GM18951 (cell line): ENCODE measurements at regions not wholly inside any gene's neighbourhood (a gene's known extent, or its start where the extent isn't known, plus 50 kb on each side); places are given as distances from the start of the nearest gene placed in this dataset.
"Not testable (repeated sequence)": the region's sequence is repeated elsewhere in the genome, so short reads cannot be mapped to it uniquely, and the experiment has no call there.

Source experiments
- POLR2A ChIP-seq: IDR thresholded peaks from 4 replicates; pipeline ENCODE4 v1.6.1; 2011; ENCODE audit warnings: mild to moderate bottlenecking; ENCODE audit not compliant: insufficient read length, insufficient read depth; ENCODE audit errors: extremely low read depth
- in situ Hi-C: fragments of 300-500 bp; cut with MboI; formaldehyde crosslinking; loops from one replicate; pipeline ENCODE4 v1.12.0; 2022; ENCODE audit warnings: low sequenced_read_pairs, mixed read lengths, inconsistent platforms; ENCODE audit not compliant: unreplicated experiment

DNA sequence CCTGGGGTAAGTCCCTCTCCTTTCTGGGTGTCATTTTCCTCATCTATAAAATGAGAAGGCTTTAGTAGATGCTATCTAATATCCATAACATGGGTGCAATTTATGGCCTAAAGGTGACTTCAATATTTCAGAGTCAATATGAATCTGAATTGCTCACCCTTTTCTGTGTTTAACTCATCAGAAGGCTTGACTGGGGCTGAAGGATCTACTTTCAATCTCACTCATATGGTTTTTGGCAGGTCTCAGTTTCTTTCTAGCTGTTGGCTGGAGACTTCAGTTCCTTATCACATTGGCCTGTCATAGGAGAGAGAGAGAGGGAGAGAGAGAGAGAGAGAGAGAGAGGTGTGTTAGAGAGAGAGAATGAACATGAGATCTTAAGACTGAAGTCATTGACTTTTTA is 343.7 kb upstream of the MEX3C start:
- in situ Hi-C loops, result no loop called here
- no peak for TF ChIP-seq POLR2A

DNA sequence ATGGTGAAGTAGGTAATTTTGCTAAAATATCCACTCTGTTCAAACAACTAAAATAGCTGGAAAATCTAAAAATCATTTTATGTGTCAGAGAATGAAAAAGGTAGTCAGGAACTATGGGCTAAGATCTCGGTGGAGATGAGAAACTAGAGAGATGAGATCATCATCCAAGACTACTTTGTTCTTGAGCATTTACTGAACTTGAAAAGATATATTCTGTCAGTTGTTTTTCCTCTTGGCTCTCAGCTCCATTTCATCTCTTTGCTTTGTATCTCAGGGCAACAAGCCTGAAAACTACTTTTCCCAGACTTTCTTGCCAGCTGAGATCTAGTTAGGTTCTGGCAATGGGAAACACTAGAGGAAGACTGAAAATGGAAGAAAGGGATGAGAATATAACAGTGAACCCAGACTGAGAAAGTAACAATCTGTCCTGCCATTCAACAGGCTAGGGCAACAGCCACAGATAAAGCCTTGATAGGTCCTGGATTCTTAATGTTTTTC is 346.2 kb upstream of the MEX3C start:
- no peak for TF ChIP-seq POLR2A
- in situ Hi-C loops, result no loop called here

DNA sequence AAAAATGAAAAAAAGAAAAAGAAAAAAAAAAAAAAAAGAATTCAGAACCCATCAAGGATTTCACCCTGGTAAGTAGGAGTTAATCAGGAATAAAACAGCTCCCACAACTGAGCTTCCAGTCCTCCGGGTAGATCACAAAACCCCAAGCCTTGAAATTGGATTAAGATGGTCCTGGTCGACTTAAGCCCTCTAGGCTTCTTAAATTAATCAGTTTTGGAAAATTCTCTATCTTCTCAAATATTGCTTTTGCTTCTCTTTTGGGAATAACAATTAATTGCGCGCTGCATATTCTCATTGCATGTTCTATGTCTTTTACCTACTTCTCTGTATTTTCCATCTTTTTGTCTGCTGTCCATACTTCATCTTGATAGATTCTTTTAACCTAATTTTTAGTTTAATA is 348.0 kb upstream of the MEX3C start:
- in situ Hi-C loops, result no loop called here
- TF ChIP-seq POLR2A, result no peak

DNA sequence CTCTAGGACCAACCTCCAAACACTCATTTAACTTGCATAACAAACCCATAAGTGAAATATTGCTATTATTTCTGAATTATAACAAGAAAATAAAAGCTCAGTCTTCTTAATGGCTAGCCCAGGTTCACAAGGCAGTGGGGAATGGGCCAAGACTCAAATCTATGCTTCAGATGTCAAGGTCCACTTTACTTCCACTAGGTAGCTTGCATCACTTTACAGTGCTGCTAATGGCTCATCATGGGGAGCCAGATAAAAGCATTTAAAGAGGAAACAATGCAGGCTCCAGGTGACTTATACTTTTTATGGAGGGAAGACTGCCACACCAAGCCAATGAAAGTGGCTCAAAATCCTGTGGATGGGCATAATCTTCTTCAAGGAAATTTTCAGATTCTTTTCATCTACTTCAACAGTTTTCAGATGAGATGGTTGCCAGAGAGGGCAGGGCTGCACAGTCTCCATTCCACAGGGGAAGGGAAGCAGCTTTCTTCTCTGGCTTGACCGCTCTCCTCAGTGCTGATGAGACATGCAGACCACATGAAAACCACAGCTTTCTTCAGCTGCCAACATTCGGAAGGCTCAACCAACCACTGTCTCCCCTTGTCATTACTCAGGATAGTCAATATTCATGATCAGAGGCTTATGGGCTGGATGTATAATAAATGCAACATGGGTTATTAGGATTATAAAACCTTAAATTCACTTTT is 361.9 kb upstream of the MEX3C start:
- no peak for TF ChIP-seq POLR2A
- in situ Hi-C loops, result no loop called here

DNA sequence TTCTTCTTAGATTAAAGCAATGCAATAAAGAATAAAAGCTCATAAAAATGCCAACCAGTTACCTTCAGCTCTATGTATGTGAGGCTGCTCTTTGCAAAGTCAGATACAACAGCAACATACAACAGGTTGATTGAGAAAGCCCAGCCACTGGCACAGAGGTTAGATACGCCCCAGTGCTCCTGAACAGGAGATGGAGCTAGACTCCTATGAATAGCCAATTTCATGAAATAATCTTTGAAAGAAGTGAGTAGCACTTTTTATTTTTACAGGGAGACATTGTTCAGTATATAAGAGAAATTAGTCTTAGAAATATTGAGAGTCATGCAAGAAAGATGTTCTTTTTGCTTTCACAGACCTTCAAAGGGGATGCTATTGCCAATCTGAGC is 362.4 kb upstream of the MEX3C start:
- in situ Hi-C loops, result no loop called here
- no peak for TF ChIP-seq POLR2A

DNA sequence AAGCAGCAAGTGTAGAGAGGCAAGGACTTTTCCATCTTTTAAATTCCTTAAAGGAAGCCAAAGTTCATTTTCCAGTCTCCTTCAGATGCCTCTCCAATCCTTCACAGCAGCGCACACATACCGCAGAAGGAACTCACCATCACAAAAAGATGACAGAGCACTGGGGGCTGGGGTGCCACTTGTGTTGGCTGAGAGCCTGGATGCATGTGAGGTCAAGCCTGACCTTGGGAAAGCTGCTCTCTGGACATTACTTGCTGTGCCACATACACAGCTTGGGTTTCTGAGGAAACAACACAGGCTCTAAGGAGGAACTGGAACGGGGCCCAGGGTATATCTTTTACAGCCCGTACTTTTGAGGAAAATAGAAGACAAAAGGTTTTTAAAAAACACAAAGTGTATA is 364.3 kb upstream of the MEX3C start:
- in situ Hi-C loops, result no loop called here
- TF ChIP-seq POLR2A, result no peak

DNA sequence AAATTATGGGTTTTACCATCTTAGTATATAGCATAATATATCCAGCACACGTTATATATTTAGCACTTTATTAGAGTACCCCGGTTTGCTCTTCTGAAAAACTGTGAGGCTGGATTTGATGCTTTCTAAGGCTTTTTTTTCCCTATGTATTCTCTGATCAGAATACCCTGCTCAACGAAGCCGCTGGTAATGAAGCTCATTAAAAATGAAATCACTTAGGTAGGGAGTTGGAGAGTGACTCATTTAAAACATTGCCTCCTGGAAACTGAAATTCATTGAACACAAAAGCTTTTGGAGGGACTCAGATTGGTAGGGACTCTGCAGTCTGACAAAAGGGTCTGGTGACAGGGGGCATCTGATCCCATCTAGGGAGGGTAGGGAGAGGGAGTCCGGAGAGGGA is 365.4 kb upstream of the MEX3C start:
- in situ Hi-C loops, result no loop called here
- TF ChIP-seq POLR2A, result no peak

DNA sequence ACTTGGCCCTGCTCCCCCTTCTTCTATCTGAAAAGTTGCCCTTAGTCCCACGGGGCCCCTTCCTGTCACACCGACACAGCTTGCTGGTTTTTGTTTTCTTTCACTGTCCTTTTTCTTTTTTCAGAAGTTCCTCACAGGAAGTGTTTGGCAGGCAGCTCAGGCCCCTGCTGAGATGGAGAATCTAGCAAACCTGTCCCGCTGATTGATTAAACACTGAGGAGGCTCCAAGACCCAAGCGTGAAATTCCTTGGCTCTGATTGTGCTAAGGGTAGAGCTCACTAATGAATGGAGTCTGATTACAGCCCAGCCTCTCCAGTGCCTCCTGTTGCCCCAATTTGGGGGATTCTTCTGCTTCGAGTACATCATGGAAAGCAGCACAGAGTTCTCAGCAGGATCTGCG is 365.9 kb upstream of the MEX3C start:
- no peak for TF ChIP-seq POLR2A
- in situ Hi-C loops, result no loop called here

DNA sequence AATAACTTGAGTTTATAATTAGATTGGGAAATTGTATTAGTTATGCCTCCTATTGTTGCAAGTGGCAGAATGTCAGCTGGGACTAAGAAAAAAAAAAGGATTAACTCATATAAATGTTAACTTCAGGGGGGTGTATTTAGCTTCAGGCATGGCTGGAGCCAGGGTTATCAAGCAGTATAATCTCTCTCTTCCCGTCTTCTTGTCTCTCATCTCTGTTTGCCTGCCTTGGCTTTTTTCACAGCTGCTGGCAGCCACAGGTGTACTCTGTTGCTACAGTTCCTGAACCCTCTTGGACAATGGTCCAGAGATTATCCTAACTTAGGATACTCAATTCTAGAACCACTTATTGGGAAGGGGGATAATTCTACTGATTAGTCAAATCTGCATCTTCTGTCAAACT is 370.7 kb upstream of the MEX3C start:
- no peak for TF ChIP-seq POLR2A
- in situ Hi-C loops, result no loop called here

DNA sequence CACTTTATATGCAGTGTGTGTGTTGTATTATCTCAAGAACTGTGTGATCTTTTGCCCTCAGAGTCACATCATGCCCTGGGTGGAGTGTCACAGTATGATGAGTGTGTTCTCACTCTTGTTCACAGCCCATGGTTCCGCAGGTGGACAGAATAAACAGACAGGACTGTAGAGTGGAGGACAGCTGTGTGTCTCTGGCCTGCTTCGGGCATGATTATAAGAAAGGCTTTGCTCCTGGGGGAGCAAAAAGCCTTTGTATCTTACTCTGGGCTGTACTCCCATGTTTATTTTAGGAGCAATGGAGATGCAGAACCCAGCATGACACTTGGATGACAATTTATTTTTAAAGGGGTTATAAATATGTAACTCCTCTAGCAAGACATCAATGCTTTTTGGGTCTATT is 371.7 kb upstream of the MEX3C start:
- in situ Hi-C loops, result no loop called here
- no peak for TF ChIP-seq POLR2A

DNA sequence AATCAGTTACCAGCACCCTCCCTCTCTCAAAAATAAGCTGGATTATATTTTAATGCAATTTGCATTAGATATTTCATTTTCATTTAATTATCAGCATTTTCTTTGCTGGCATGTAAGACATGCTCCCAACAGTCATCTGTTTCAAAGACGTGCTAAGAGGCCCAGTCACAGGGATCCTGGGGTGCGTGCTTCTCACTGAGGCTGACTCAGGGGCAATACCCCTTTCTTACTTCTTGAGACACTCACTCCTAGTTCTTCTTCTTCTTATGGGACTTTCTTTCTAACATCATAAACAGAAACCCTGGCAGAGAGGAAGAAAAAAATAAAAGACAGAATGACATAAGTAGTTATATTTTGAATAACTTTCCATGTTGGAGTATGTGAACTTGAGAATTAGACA is 372.1 kb upstream of the MEX3C start:
- in situ Hi-C loops, result no loop called here
- TF ChIP-seq POLR2A, result no peak

DNA sequence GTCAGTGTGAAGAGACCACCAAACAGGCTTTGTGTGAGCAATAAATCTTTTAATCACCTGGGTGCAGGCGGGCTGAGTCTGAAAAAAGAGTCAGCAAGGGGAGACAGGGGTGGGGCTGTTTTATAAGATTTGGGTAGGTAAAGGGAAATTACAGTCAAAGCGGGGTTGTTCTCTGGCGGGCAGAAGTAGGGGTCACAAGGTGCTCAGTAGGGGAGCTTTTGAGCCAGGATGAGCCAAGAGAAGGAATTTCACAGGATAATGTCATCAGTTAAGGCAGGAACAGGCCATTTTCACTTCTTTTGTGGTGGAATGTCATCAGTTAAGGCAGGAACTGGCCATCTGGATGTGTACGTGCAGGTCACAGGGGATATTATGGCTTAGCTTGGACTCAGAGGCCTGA is 372.6 kb upstream of the MEX3C start:
- in situ Hi-C loops, result not testable (repeated sequence)

DNA sequence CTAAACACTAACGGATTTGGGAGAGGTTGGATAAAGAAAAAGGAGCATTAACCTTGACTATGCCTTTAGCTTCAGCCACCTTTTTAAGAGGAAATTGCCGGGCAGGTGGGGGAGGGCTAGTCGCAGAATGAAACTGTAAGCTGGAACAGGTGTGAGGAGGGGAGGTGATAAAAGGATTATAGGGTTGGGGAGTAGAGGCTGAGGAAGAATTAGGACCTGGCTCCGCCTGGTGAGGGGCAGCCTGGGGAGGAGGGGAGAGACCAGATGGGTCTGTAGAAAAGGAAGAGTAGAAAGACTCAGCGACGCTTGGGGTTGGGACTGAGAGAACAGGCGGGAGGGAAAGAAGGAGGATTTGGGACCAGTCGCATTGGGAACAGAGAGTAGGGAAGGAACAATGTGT is 376.4 kb upstream of the MEX3C start:
- in situ Hi-C loops, result not testable (repeated sequence)

DNA sequence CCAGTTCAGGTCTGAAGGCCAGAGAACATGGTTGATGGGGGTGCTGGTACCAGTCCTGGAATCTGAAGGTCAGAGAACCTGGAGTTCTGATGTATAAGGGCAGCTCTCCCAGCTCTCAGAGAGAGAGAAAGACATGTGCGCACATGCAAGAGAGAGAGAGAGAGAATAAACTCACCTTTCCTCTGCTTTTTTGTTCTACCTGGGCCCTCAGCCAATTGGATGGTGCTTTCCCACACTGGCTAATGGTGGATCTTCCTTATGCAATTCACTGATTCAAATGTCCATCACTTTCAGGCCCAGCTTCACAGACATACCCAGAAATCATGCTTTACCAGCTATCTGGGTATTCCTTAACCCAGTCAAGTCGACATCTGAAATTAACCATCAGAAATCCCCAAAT is 377.7 kb upstream of the MEX3C start:
- in situ Hi-C loops, result no loop called here
- TF ChIP-seq POLR2A, result no peak

DNA sequence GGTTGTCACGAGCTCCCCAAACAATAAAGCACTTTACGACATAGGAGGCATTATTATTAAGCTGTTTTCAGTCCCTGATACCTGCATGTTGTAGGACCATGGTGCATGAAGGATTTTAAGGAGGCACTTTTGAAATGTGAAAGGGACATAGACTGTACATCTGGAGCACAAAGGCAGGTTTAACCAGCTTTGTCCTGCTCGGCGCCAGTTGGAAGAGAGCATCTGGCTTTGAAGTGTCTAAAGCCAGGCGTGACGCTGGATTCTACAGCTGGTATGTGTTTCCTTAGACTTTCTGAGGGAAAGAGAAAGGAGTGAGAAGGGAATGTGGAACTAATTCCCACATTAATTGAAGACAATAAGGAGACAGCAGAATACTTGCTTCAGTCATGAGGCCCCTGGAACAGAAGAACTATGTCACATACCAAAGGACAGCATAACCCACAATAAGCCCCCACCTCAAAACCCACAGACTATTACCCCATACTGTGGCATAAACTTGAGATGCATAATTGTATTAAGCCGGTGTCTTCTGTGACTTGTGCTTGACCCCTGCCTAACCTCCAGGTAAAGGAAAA is 381.0 kb upstream of the MEX3C start:
- in situ Hi-C loops, result no loop called here
- no peak for TF ChIP-seq POLR2A
